HAP-1 (cell line): ENCODE measurements at regions not wholly inside any gene's neighbourhood (a gene's known extent, or its start where the extent isn't known, plus 50 kb on each side); places are given as distances from the start of the nearest gene placed in this dataset.

Experiments
- DNase-seq, 2 experiments: peaks; one replicate each; pipeline ENCODE4 v3.0.0-alpha.2; 2016 to 2020; ENCODE audit warnings: low spot score in 2 of 2
- H3K27me3 ChIP-seq: fragments of 250-450 bp; sonication (Bioruptor Pico); 2 replicates; pipeline ENCODE4 v1.5.1; 2020; ENCODE audit warnings: low read depth, mild to moderate bottlenecking, moderate library complexity
- H3K36me3 ChIP-seq: fragments of 250-450 bp; sonication (Bioruptor Pico); replicated peaks from 2 replicates; pipeline ENCODE4 v1.5.1; 2020; ENCODE audit warnings: mild to moderate bottlenecking
- H3K4me1 ChIP-seq: fragments of 250-450 bp; sonication (Bioruptor Pico); 2 replicates; pipeline ENCODE4 v1.5.1; 2020; ENCODE audit warnings: mild to moderate bottlenecking
- H3K4me3 ChIP-seq: fragments of 250-450 bp; sonication (Bioruptor Pico); 2 replicates; pipeline ENCODE4 v1.5.1; 2020; ENCODE audit warnings: mild to moderate bottlenecking, moderate library complexity
- H3K9me3 ChIP-seq: fragments of 250-450 bp; sonication (Bioruptor Pico); 2 replicates; pipeline ENCODE4 v1.5.1; 2020; ENCODE audit warnings: mild to moderate bottlenecking, moderate library complexity
- in situ Hi-C: fragments of 300-500 bp; cut with MboI; formaldehyde crosslinking; loops from 3 replicates; pipeline ENCODE4 v1.14.3; 2020; ENCODE audit warnings: low sequenced_read_pairs, inconsistent platforms, mixed read lengths

- in situ Hi-C loops = no loop called here
- Histone ChIP-seq H3K9me3 (no peaks in the 10 kb centered on the region), H3K36me3 (no peaks in the 10 kb centered on the region), H3K4me3 (no peak overlapping the region), H3K4me1 (no peaks in the 10 kb centered on the region), H3K27me3 (no peaks in the 10 kb centered on the region)
- DNase-seq = no peak
These were observed 333.8 kb downstream of the C4orf33 start for GRCh38 chr4:129429581-129430320.

DNA sequence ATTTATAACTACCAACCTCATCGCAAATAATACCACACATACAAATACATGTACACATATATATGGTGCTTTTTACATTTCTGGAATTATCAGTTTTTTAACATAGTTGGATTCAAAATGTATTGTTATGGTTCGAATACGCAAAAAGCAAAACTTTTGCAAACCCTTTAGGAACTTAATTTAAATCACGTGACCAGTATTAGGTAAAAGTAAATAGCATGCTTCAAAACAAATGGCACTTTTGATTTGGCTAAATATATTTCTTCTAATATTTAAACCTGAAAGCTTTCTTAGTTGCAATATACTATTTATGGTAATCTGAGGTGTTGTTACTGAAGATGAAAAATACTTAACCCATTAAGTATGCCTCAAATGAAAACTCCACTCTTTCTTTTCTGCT, 341.4 kb downstream of the C4orf33 start:
- no peak for DNase-seq
- Histone ChIP-seq H3K27me3 (no peaks in the 10 kb centered on the region), H3K36me3 (no peaks in the 10 kb centered on the region), H3K4me3 (no peak overlapping the region), H3K4me1 (no peaks in the 10 kb centered on the region), H3K9me3 (no peaks in the 10 kb centered on the region)
- in situ Hi-C loops = no loop called here

DNA sequence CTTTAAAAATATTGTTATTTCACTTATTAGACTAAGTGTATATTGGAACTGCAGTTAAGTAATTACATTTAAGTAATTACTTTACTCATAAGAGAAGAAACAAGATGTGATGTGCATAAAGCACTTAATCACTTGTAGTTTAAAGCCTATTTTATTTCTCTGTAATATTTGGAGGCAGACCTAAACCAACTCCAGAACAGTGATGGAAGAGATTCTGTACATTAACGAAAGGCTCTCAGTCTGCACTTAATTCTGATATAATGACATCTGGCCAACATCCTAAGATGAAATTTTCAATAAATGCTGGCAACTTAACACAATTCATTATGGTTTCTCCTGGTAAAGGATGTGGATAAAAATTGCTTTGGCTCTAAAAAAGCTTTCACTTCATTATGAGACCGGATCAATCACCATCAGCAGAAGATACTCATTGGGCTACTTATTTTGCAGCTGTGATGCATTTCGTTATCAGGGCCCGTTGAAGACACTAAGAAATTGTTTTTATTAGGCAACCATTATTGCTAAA, 342.6 kb downstream of the C4orf33 start:
- Histone ChIP-seq H3K36me3 (no peaks in the 10 kb centered on the region), H3K27me3 (no peaks in the 10 kb centered on the region), H3K4me1 (no peaks in the 10 kb centered on the region), H3K9me3 (no peaks in the 10 kb centered on the region), H3K4me3 (no peak overlapping the region)
- in situ Hi-C loops = no loop called here
- DNase-seq = no peak

DNA sequence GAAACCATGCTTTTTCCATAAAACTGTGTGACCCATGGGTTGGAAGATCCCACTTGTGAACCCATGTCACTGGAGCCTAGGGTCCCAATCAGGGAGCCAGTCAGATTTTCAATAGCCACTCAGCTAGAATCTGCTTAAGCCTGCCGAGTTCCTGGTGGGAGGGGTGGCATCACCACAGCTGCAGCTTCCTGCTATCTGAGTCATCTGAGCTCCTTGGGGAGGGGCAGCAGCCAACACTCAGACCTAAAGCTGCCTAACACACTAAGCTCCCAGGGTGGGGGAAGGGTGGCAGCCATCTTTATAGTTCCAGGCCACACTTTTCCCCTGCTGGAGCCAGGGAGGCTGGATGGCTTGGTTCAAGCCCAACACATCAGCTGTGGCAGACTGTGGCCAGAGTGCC, 350.1 kb downstream of the C4orf33 start:
- Histone ChIP-seq H3K4me1 (no peaks in the 10 kb centered on the region), H3K4me3 (no peak overlapping the region), H3K36me3 (no peaks in the 10 kb centered on the region), H3K9me3 (no peaks in the 10 kb centered on the region), H3K27me3 (no peaks in the 10 kb centered on the region)
- DNase-seq = no peak
- in situ Hi-C loops = no loop called here

DNA sequence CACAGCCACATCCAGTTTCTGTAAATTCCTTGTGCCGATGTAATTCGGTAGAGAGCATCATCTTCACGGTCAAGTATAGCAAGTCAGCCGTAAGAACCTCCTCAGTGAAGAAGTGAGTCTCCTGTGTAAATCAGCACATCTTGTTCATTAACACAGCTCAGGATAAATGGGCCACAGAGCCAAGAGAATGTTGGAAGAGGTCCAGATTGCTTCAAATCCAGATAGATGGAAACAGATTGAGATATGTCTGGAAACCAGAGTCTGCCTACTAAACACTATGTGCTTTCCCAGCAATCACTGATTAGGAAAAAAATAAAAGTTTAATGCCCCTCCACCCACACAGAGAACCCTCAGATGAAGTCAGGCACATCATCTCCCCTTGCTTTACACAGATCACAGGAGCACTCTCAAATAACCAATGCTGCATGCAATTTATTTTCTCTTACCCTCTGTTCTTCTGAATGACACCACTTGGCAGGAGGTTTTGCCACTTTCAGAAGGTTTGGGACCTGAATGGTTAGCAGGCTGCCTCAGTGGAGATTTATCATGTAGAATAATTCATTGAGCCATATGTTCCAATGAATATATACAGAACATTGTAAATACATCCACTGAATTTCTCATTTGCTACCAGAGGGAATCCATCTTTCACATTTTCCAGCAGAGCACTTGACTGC, 357.7 kb downstream of the C4orf33 start:
- no peaks in the 10 kb centered on the region for H3K27me3 ChIP-seq
- no peaks in the 10 kb centered on the region for H3K9me3 ChIP-seq
- no peak for DNase-seq
- in situ Hi-C loops = no loop called here
- no peaks in the 10 kb centered on the region for H3K4me1 ChIP-seq
- H3K36me3 ChIP-seq = no peaks in the 10 kb centered on the region
- H3K4me3 ChIP-seq = no peak overlapping the region

GRCh38 chr4:129455482-129455881, 359.5 kb downstream of the C4orf33 start:
- Histone ChIP-seq H3K4me3 (no peak overlapping the region), H3K27me3 (no peaks in the 10 kb centered on the region), H3K4me1 (no peaks in the 10 kb centered on the region), H3K9me3 (no peaks in the 10 kb centered on the region), H3K36me3 (no peaks in the 10 kb centered on the region)
- in situ Hi-C loops = no loop called here
- peak; percentile 9 to 22 for DNase-seq

GRCh38 chr4:129468624-129469023, 372.7 kb downstream of the C4orf33 start:
- Histone ChIP-seq H3K27me3 (no peaks in the 10 kb centered on the region), H3K9me3 (no peaks in the 10 kb centered on the region), H3K4me3 (no peak overlapping the region), H3K4me1 (no peaks in the 10 kb centered on the region), H3K36me3 (no peaks in the 10 kb centered on the region)
- no peak for DNase-seq
- in situ Hi-C loops = no loop called here

GRCh38 chr4:129474698-129475097, 378.7 kb downstream of the C4orf33 start:
- H3K36me3 ChIP-seq = no peaks in the 10 kb centered on the region
- no peak overlapping the region for H3K4me3 ChIP-seq
- H3K4me1 ChIP-seq = no peaks in the 10 kb centered on the region; the same call in 1 of the 2 replicates
- H3K27me3 ChIP-seq = no peaks in the 10 kb centered on the region
- no peak for DNase-seq
- in situ Hi-C loops = no loop called here
- no peaks in the 10 kb centered on the region for H3K9me3 ChIP-seq

GRCh38 chr4:129481107-129481506, 385.2 kb downstream of the C4orf33 start:
- Histone ChIP-seq H3K27me3 (no peaks in the 10 kb centered on the region), H3K4me1 (no peaks in the 10 kb centered on the region), H3K9me3 (no peaks in the 10 kb centered on the region), H3K4me3 (no peak overlapping the region), H3K36me3 (no peaks in the 10 kb centered on the region)
- in situ Hi-C loops = no loop called here
- no peak for DNase-seq

DNA sequence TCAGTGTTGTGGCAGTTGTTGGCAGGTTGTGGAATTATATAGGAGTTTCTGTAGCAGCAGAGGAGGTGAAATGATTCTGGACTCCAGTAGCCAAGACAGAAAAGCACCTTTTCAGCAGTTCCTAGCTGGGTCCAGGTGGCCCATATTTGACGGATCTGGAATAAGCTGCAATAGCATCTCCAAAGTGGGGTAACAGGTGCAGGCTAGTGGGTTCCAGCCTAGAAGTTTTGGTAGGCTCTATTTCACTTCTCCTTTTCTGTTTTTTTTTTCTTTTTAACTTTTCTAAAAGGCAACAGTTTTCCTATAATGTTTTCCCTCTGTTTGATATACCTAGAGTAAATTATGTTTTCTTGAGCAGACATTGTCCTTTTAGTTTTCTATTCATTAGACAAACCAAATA, 392.5 kb downstream of the C4orf33 start:
- no peak for DNase-seq
- H3K36me3 ChIP-seq = no peaks in the 10 kb centered on the region
- H3K4me1 ChIP-seq = no peaks in the 10 kb centered on the region; the same call in 1 of the 2 replicates
- H3K4me3 ChIP-seq = no peak overlapping the region
- H3K27me3 ChIP-seq = no peaks in the 10 kb centered on the region
- in situ Hi-C loops = no loop called here
- no peaks in the 10 kb centered on the region for H3K9me3 ChIP-seq

GRCh38 chr4:129490516-129490915, 394.6 kb downstream of the C4orf33 start:
- no peaks in the 10 kb centered on the region for H3K36me3 ChIP-seq
- no peak for DNase-seq
- in situ Hi-C loops = no loop called here
- H3K27me3 ChIP-seq = no peaks in the 10 kb centered on the region
- H3K9me3 ChIP-seq = no peaks in the 10 kb centered on the region
- no peaks in the 10 kb centered on the region; the same call in 1 of the 2 replicates for H3K4me1 ChIP-seq
- no peak overlapping the region for H3K4me3 ChIP-seq

- H3K27me3 ChIP-seq = no peaks in the 10 kb centered on the region
- no peak for DNase-seq
- H3K4me1 ChIP-seq = no peaks in the 10 kb centered on the region
- H3K36me3 ChIP-seq = no peaks in the 10 kb centered on the region
- H3K9me3 ChIP-seq = no peaks in the 10 kb centered on the region
- H3K4me3 ChIP-seq = no peak overlapping the region
- in situ Hi-C loops = no loop called here
These were observed 402.7 kb downstream of the C4orf33 start for GRCh38 chr4:129498626-129499025.

DNA sequence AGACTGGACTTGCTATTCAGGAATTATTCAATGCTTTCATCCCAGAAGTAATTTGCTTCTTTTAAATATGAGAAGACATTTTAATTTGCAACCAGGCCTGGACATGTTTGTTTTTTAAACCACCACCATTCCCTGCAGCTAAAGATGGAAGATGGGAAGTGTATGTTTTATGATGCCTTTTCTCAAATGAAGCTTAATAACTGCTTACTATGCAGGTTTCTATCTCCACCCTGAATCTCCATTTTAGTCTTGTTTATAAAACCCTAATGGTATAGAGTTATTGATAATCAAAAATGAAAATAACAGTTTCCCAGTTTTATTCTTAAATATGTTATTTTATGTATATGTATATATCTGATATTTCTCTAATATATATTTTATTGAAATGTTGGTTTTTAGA, 418.9 kb downstream of the C4orf33 start:
- Histone ChIP-seq H3K36me3 (no peaks in the 10 kb centered on the region), H3K4me1 (no peaks in the 10 kb centered on the region), H3K9me3 (no peaks in the 10 kb centered on the region), H3K27me3 (no peaks in the 10 kb centered on the region), H3K4me3 (no peak overlapping the region)
- in situ Hi-C loops = no loop called here
- DNase-seq = no peak

DNA sequence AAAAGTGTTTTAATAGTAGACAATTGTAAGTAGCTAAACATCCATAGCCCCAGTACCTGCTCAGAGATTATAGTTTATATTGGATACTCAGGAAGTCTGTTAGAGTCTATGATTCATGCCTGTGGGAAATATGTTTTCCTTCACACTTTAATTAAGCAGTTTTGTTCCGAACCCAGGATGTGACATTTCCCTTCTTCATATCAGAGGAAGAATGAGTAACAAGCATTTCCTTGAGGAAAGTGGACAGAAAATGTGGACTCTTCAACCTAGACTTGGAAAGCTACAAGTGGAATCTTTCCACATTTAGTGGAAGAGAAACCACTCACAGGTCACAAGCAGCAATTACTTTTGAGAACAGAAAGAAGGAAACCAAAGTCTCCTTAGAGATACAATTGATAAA, 419.4 kb downstream of the C4orf33 start:
- H3K27me3 ChIP-seq = no peaks in the 10 kb centered on the region
- no peaks in the 10 kb centered on the region for H3K36me3 ChIP-seq
- no peak overlapping the region for H3K4me3 ChIP-seq
- H3K4me1 ChIP-seq = no peaks in the 10 kb centered on the region
- in situ Hi-C loops = no loop called here
- no peak for DNase-seq
- no peaks in the 10 kb centered on the region for H3K9me3 ChIP-seq
